WTC11 (cell line): ENCODE measurements at regions not wholly inside any gene's neighbourhood (a gene's known extent, or its start where the extent isn't known, plus 50 kb on each side); places are given as distances from the start of the nearest gene placed in this dataset.

ENCODE experiments used
- ATF1 ChIP-seq: sonication (generic); formaldehyde crosslinking; IDR thresholded peaks from 2 replicates; pipeline ENCODE4 v1.8.1; 2023; ENCODE audit warnings: mild to moderate bottlenecking, moderate library complexity, missing genetic modification reagents
- IRF2 ChIP-seq: sonication (generic); formaldehyde crosslinking; IDR thresholded peaks from 2 replicates; pipeline ENCODE4 v1.8.0; 2022; ENCODE audit warnings: low read depth, missing genetic modification reagents, borderline replicate concordance
- NFE2L1 ChIP-seq: sonication (generic); formaldehyde crosslinking; IDR thresholded peaks from 2 replicates; pipeline ENCODE4 v1.8.1; 2023; ENCODE audit warnings: missing genetic modification reagents
- SMAD3 ChIP-seq: sonication (generic); formaldehyde crosslinking; IDR thresholded peaks from 2 replicates; pipeline ENCODE4 v1.8.0; 2022; ENCODE audit warnings: missing genetic modification reagents, mild to moderate bottlenecking, borderline replicate concordance
- TEAD4 ChIP-seq: sonication (generic); formaldehyde crosslinking; IDR thresholded peaks from 2 replicates; pipeline ENCODE4 v1.8.0; 2022; ENCODE audit warnings: mild to moderate bottlenecking, missing genetic modification reagents
- TF ChIP-seq, protein P1 (sequence below): sonication (generic); formaldehyde crosslinking; IDR thresholded peaks from 2 replicates; pipeline ENCODE4 v1.8.1; 2022; ENCODE audit warnings: low read depth, mild to moderate bottlenecking, moderate library complexity, missing genetic modification reagents, borderline replicate concordance
- TF ChIP-seq, protein P2 (sequence below): fragments of 200-600 bp; IDR thresholded peaks from 2 replicates; pipeline ENCODE4 v1.8.0; 2022; ENCODE audit warnings: antibody characterized with exemption
- TF ChIP-seq, protein P3 (sequence below): sonication (generic); formaldehyde crosslinking; IDR thresholded peaks from 2 replicates; pipeline ENCODE4 v1.8.0; 2022; ENCODE audit warnings: mild to moderate bottlenecking, missing genetic modification reagents

DNA sequence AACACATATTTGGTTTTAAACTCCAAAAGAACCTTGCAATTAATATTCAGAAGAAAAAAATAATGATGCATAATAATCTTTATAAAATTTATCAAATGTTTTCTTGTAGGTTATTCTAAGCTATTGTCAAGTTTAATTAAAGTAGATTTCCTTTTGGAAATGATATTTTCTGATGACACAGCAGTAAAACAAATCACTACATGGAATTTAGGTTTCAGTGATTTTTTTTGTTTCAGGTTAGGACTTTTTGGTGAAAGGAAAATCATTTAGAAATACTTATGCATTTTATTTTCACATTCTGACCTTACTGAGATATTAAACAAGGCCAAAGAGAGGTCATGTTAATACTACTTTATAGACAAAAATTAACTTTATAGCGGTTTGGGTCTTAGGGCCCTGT, 1067.2 kb downstream of the TMTC2 start:
- TF ChIP-seq NFE2L1 (CRISPR knock-in tag) (no peak), SMAD3 (CRISPR knock-in tag) (no peak), TEAD4 (no peak), ATF1 (CRISPR knock-in tag) (no peak), IRF2 (CRISPR knock-in tag) (no peak)
- TF ChIP-seq, protein P1, sequence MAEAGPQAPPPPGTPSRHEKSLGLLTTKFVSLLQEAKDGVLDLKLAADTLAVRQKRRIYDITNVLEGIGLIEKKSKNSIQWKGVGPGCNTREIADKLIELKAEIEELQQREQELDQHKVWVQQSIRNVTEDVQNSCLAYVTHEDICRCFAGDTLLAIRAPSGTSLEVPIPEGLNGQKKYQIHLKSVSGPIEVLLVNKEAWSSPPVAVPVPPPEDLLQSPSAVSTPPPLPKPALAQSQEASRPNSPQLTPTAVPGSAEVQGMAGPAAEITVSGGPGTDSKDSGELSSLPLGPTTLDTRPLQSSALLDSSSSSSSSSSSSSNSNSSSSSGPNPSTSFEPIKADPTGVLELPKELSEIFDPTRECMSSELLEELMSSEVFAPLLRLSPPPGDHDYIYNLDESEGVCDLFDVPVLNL = no peak
- TF ChIP-seq, protein P2, sequence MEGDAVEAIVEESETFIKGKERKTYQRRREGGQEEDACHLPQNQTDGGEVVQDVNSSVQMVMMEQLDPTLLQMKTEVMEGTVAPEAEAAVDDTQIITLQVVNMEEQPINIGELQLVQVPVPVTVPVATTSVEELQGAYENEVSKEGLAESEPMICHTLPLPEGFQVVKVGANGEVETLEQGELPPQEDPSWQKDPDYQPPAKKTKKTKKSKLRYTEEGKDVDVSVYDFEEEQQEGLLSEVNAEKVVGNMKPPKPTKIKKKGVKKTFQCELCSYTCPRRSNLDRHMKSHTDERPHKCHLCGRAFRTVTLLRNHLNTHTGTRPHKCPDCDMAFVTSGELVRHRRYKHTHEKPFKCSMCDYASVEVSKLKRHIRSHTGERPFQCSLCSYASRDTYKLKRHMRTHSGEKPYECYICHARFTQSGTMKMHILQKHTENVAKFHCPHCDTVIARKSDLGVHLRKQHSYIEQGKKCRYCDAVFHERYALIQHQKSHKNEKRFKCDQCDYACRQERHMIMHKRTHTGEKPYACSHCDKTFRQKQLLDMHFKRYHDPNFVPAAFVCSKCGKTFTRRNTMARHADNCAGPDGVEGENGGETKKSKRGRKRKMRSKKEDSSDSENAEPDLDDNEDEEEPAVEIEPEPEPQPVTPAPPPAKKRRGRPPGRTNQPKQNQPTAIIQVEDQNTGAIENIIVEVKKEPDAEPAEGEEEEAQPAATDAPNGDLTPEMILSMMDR = no peak
- TF ChIP-seq, protein P3, sequence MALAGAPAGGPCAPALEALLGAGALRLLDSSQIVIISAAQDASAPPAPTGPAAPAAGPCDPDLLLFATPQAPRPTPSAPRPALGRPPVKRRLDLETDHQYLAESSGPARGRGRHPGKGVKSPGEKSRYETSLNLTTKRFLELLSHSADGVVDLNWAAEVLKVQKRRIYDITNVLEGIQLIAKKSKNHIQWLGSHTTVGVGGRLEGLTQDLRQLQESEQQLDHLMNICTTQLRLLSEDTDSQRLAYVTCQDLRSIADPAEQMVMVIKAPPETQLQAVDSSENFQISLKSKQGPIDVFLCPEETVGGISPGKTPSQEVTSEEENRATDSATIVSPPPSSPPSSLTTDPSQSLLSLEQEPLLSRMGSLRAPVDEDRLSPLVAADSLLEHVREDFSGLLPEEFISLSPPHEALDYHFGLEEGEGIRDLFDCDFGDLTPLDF = no peak
